CD4-positive, alpha-beta T cell treated with Interleukin-2 at 100 ng/mL for 4 hours (primary cell): ENCODE measurements at regions not wholly inside any gene's neighbourhood (a gene's known extent, or its start where the extent isn't known, plus 50 kb on each side); places are given as distances from the start of the nearest gene placed in this dataset.

ENCODE experiments used
- DNase-seq: peaks from one replicate; pipeline ENCODE4 v3.0.0-alpha.2; 2020; ENCODE audit warnings: low spot score

DNA sequence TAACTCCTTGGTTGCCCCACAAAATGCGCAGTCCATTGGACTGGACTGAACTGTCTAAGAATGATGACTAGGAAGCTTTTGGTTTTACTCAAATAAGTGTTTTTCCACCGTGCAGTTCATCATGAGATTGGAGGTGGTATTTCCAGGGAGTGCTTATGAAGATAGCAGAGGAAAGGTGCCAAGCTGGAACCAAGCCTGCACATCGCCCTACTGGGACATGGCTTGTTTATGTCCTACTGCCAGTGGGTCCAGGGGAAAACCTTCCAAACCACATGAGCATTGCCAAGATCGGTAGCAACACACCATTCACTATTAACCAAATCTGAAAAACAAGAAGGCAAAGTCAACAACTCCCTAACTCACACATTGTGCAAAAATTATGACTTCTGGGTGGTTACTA, 54.7 kb upstream of the DSCAM start:
- DNase-seq, result no peak

DNA sequence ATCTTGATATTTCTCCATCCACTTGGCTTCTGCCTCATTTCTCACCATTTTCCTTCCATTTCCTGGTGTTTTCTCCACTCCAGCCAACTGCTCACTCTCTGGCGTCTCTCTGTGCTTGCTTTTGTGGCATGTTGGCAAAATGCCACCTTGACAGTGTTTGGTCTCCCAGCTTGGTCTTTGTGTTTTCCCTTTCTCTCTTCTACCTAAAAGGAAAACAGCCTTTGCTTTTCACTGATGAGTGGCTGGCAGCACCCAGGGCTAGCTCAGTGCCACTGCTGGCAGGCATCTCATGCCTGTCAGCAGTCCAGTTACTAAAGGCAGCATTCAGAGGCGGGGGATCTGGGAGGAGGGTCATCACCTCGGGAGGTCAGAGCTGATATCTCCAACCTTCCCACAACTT, 55.3 kb upstream of the DSCAM start:
- DNase-seq, result no peak

DNA sequence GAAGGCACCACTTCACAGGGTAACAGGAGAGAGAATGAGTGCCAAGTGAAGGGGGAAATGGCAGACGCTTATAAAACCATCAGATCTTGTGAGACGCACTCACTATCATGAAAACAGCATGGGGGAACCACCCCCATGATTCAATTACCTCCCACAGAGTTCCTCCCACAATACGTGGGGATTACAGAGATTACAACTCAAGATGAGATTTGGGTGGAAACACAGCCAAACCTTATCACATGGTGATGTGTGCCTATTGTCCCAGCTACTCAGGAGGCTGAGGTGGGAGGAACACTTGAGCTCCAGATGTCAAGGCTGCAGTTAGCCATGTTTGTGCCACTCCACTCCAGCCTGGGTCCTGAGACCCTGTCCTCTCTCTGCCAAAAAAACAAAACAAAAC, 56.0 kb upstream of the DSCAM start:
- no peak for DNase-seq

GRCh38 chr21:40905251-40905650, 58.3 kb upstream of the DSCAM start:
- DNase-seq, result no peak

- DNase-seq, result no peak
These were observed 65.4 kb upstream of the DSCAM start for GRCh38 chr21:40912375-40912774.

DNA sequence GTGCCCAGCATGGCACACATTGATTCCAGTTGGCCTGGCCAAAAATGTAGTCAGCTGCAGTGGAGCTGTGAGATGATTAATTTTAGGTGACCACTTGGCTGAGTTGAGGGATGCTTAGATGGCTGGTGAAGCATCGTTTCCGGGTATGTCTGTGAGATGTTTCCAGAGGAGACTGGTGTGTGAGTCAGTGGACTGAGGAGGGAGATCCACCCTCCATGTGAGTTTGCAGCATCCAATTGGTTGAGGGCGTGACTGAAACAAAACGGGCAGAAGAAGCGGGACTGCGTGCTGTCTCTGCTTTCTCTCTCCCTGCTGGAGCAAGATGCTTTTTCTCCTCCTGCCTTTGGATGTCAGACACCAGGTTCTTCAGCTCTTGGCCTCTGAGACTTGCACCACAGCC, 68.2 kb upstream of the DSCAM start:
- DNase-seq, result no peak

GRCh38 chr21:40923407-40923806, 76.4 kb upstream of the DSCAM start:
- DNase-seq, result no peak

DNA sequence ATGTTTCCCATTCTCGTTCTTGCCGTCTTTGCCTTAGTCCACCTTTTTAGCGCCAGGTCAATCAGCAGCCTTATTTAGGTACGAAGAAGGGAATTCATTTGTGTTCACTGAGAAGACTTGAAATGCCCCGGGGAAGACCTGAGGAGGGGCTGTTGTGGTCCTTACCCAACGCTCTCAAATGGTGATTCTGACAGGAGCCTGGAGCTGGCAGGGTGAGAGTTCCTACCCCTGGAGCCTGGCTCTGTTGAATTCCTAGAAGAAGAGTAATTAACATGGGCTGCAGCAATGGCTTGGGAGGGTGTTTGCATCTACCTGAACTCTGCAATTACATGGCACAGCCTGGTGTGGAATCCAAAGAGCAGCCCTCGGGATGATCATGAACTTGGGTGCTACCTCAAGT, 76.9 kb upstream of the DSCAM start:
- DNase-seq, result no peak

DNA sequence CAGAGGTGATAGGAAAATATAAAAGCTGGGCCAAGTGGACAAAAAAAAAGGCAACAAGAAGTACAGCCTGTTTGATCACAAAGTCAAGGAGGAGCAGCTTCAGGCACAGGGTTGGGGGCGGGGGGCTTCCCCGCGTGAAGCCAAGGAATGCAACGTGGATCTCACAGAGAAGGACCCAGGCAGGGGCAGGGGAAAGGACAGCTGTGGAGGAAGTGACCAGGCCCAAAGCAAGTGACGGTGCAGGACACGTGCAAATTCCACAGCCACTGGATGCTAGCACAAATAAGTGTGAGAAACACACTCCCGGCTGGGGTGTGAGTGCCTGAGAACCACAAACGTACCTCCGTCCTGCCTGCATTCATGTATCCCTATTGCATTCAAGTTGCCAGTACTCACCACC, 77.7 kb upstream of the DSCAM start:
- no peak for DNase-seq

GRCh38 chr21:40926238-40926637, 79.3 kb upstream of the DSCAM start:
- DNase-seq, result no peak

- DNase-seq, result no peak
These were observed 82.9 kb upstream of the DSCAM start for GRCh38 chr21:40929833-40930232.

GRCh38 chr21:40931197-40931596, 84.2 kb upstream of the DSCAM start:
- DNase-seq, result no peak

DNA sequence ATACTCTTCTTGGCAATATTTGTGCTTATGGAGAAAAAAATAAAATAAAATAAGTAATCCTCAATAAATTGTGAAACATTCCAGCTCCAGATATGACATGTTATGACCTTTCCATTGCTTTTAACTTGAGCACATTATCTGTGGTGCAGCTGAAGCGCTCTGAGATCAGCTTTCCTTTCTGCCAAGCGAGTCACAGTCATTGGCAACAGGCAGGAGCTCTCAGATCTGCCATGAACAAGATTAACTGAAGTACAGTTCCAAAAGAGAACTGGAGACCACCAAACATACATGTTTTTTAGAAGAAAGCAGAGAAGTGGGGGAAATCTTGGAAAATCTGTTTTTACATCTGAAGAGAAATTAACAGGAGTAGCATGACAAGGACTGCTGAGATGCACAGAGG, 89.2 kb upstream of the DSCAM start:
- no peak for DNase-seq

DNA sequence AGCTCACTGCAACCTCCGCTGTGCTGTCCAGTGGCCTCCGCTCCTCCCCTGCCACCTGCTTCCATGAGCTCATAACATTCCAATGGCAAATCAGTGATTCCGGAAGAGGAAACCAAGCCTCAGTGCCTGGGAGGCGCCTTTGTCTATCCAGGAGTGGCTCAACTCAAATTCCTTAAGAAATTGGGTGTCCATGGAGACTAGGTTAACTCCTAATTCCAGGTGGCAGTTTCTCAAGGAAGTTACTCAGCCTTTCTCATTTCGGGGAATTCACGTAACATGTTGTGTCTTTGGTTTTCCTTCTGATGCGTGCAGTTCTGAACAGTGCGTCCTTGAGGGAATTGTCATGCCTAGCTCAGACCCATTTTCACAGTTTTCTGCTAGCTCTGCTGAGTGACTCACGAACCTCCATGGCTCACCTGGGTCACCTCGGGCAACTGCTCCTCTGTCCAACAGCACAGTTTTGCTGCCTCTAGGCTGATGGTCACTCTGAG, 89.9 kb upstream of the DSCAM start:
- DNase-seq, result no peak

GRCh38 chr21:40938078-40938477, 91.1 kb upstream of the DSCAM start:
- no peak for DNase-seq

- no peak for DNase-seq
These were observed 91.7 kb upstream of the DSCAM start for GRCh38 chr21:40938611-40939010.

DNA sequence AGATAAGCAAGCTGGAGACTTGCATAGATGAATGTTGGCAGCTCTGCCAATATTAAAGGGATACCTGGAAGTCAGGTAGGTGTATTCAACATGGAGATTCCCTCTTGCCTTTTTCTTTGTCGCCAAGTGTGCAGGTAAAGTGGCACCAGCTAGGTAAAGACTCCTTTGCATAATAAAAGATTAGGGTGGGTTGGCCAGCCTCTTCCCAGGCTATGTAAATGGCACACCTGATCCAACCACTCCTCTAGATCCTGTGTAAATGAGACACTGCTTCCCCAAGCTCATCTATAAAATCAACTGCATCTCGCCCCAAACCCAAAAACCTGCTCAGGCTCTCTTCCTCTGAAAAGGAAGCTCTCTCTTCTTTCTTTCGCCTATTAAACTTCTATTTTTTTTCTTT, 100.8 kb upstream of the DSCAM start:
- no peak for DNase-seq

DNA sequence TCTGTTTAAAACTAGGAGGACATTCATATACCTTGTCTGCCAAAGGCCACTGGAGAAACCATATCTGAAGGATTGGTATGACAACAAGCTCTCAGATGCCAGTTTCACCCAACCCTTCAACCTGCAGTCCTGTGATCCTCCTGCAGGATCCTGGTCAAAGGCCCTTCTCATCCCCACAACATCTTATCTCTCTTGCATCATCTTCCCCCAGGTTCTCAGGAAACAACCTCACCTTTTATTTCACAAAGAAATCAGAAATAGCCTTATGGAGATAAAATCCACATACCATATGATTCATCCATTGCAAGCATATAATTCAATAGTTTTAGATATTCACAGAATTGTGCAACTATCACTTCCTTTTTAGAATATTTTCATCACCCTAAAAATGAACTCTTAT, 104.0 kb upstream of the DSCAM start:
- DNase-seq, result no peak

DNA sequence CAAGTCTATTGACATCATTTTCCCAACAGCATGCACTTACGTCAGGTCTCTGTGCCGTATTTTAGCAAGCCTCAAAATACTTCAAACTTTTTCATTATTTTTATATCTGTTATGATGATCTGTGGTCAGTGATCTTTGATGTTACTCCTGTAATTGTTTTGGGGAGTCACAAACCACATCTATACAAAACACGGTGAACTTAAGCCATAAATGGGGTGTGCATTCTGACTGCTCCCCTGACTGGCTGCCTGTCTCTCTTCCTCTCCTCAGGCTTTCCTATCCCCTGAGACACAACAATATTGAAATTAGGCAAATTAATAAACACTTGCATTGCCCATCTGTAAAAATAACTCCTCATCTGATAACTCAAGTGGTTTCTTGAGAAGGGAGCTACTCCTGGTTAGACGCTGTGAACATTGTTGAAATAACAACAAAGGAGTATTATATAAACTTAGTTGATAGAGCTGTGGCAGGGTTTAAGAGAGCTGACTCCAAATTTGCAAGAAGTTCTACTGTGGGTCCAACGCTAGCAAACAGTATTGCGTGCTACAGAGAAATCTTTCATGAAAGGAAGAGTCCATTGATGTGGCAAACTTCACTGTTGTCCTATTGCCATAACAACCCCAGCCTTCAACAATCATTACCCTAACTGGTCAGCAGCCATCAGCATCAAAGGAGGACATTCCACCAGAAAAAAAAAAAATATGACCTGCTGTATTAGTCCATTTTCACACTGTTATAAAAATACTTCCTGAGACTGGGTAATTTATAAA, 105.8 kb upstream of the DSCAM start:
- DNase-seq, result no peak

- DNase-seq, result no peak
These were observed 117.7 kb upstream of the DSCAM start for GRCh38 chr21:40964691-40965090.

- DNase-seq, result no peak
These were observed 120.8 kb upstream of the DSCAM start for GRCh38 chr21:40967771-40968170.

GRCh38 chr21:40972151-40972550, 125.2 kb upstream of the DSCAM start:
- DNase-seq, result no peak

DNA sequence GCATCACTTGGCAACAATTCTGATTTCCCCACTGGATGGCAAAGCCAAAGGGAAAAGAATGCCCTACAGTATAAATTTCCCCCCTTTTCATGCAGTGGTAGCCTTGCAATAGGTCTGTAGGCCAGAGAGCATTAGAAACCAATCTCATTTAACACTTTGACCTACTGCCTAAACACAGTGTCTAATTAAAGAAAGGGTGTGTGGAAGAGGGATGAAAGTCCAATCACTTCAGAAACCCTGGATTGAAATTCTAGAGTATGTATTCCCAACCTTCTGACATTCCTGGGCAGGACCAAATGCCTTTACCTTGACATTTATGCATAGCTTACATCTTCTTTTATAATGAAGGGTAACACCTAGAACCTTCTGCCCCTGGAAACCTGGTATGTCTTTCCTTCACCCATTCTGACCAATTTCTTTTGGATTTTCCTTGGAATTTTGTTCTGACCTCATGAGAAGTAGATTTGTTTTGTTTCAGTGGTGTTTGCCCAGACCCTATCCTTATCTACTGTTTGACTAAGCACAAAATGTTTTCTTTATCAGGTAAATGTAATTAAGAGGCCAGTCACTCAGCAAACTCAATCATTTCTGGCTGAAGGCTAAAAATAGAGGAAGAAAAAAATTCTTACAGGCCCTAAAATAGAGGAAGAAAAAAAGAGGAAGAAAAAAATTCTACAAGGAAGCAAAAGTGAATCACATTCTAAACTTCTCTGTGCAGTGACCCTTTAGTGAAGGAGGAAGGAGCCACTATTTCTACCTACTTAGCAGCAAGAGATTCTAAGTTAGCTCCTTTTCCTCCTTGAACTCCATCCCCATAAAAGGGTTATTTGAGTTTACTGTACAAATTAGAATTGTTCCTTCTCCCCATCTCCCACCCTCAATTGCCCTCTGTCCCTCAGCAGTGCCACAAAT, 129.5 kb upstream of the DSCAM start:
- DNase-seq, result no peak
